ENCODE measurements at regions not wholly inside any gene's neighbourhood (a gene's known extent, or its start where the extent isn't known, plus 50 kb on each side); places are given as distances from the start of the nearest gene placed in this dataset.

DNA sequence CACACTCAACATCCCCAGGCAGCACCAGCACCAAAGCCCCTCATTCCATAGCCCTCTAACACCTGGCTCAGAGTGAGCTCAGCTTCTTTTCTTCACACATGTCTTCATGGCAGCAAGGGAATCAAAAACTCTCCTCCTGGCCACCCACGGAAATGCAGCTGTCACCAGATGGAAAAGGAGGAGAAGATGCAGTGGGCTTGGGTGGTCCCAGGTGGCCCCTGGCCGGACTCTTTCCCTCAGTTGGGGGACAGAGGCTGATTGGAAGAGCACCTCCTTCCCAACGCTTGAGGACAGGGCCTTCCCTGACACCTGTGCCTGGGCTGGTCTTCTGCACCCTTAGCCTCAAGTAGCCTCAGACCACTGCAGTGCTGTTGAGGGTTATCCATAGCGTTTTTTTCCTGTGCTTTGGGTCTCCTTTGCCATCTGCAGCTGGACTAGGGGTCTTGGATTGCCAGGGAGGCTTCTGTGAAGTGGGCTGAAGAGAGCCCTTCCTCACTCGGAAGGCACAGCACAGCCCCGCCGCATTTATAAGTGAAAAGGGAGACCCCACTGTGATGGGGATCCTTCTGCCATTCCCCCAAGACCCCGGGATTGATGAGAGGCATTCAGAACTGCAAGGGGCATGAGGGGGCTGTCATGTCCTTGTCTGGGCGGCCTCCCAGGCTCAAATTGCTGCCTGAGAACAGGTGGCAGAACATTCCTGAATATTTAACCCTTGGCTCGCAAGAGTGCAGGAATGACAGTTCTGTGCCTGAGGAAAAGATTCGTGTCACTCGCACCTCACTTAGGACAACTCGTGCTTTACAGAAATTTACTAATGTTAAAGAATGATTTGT lies 200.0 kb downstream of the AUH start:
- DNase-seq, result no peak

DNA sequence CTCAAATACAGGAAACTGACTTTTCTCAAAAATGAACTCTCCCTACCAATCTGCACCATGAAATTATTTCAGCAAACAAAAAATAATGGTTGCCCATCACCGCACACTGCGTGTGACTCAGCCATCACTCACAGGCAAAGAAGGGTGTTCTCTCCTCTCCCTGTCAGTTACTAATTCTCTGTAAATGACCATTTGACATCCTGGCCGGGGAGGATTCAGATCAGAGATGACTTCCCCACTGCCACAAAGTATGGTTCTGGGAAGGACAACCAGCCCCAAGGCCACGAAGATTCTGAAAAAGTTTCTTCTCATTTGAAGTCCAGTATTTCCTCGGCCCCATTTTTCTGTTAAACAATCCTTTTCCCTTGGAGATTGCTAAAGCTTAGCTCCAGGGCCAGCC lies 199.4 kb downstream of the AUH start:
- DNase-seq, result no peak

DNA sequence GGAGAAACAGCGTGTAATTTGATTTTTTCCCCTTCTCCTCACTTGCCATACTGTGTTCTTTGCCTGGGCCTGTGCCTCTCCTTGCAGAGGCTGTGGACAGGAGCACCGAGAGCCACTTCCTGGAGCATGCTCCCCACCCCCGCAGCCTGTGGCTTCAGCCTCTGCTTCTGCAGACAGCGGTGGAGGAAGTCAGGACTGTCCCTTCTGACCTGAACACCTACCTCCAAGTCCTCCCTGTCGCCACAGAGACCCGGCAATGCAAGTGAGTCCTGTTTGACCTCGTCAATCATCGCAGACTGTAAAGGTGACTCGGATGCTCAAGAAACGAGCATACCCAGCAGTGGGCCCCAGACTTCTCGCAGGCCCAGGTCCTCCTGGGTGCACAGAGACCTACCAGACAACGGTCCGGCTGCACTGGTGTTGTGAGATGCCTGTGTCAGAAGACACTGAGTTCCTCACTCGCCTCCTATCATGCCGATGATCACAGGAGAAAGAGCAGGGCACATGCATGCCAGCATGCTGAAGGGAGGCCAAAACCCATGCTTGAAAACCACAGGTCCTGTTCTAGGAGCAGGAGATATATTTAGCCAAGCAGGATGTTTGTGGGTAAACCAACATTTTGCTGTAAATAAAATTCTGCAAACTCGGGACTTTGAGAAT lies 198.8 kb downstream of the AUH start:
- DNase-seq, result no peak

GRCh38 chr9:91163444-91163772 lies 198.3 kb downstream of the AUH start:
- DNase-seq, result no peak

- no peak for DNase-seq
Observed at GRCh38 chr9:91163773-91164471, 197.8 kb downstream of the AUH start.

All from stimulated activated CD4-positive, alpha-beta T cell treated with anti-CD3 and anti-CD28 coated beads, Interleukin-4, amount 100 ng/mL, for 24 hours (primary cell).